ENCODE measurements at regions not wholly inside any gene's neighbourhood (a gene's known extent, or its start where the extent isn't known, plus 50 kb on each side); places are given as distances from the start of the nearest gene placed in this dataset.

- no peaks in the 10 kb centered on the region for H3K4me1 Mint-ChIP-seq (ENCODE audit: low read depth)
- H3K27ac Mint-ChIP-seq = no peak overlapping the region
- H3K27me3 Mint-ChIP-seq = peaks cover 36% of the 10 kb centered on the region
- no peak for DNase-seq (ENCODE audit: low spot score, unreplicated experiment)
- no peaks in the 10 kb centered on the region for H3K9me3 Mint-ChIP-seq (ENCODE audit: low read depth)
- TF ChIP-seq CTCF (IDR thresholded peaks at IDR 0.05; ENCODE audit: unreplicated experiment) = no peak
- H3K4me3 Mint-ChIP-seq (ENCODE audit: low read depth) = no peak overlapping the region
- H3K36me3 Mint-ChIP-seq (ENCODE audit: insufficient read depth) = no peaks in the 10 kb centered on the region
Observed at GRCh38 chr14:101116065-101116464, 212.5 kb upstream of the RTL1 start.

GRCh38 chr14:101116486-101117130, 213.1 kb upstream of the RTL1 start:
- Mint-ChIP-seq H3K9me3 (ENCODE audit: low read depth) (no peaks in the 10 kb centered on the region), H3K27me3 (peaks cover 36% of the 10 kb centered on the region), H3K4me3 (ENCODE audit: low read depth) (no peak overlapping the region), H3K27ac (no peak overlapping the region), H3K36me3 (ENCODE audit: insufficient read depth) (no peaks in the 10 kb centered on the region), H3K4me1 (ENCODE audit: low read depth) (no peaks in the 10 kb centered on the region)
- no peak for DNase-seq (ENCODE audit: low spot score, unreplicated experiment)
- no peak for TF ChIP-seq CTCF (IDR thresholded peaks at IDR 0.05; ENCODE audit: unreplicated experiment)

- no peaks in the 10 kb centered on the region for H3K36me3 Mint-ChIP-seq (ENCODE audit: insufficient read depth)
- no peak overlapping the region for H3K4me3 Mint-ChIP-seq (ENCODE audit: low read depth)
- no peaks in the 10 kb centered on the region for H3K9me3 Mint-ChIP-seq (ENCODE audit: low read depth)
- DNase-seq (ENCODE audit: low spot score, unreplicated experiment) = no peak
- no peak for TF ChIP-seq CTCF (IDR thresholded peaks at IDR 0.05; ENCODE audit: unreplicated experiment)
- no peak overlapping the region for H3K27ac Mint-ChIP-seq
- H3K27me3 Mint-ChIP-seq = peaks cover 36% of the 10 kb centered on the region
- no peaks in the 10 kb centered on the region for H3K4me1 Mint-ChIP-seq (ENCODE audit: low read depth)
Observed at GRCh38 chr14:101117543-101117942, 214.0 kb upstream of the RTL1 start.

- no peak for DNase-seq (ENCODE audit: low spot score, unreplicated experiment)
- H3K27me3 Mint-ChIP-seq = peaks cover 36% of the 10 kb centered on the region
- TF ChIP-seq CTCF (IDR thresholded peaks at IDR 0.05; ENCODE audit: unreplicated experiment) = no peak
Observed at GRCh38 chr14:101118233-101118632, 214.7 kb upstream of the RTL1 start.

GRCh38 chr14:101118746-101119591, 215.4 kb upstream of the RTL1 start:
- Mint-ChIP-seq H3K27ac (no peak overlapping the region), H3K9me3 (ENCODE audit: low read depth) (no peaks in the 10 kb centered on the region), H3K36me3 (ENCODE audit: insufficient read depth) (no peaks in the 10 kb centered on the region), H3K27me3 (peaks cover 36% of the 10 kb centered on the region), H3K4me3 (ENCODE audit: low read depth) (no peak overlapping the region), H3K4me1 (ENCODE audit: low read depth) (no peaks in the 10 kb centered on the region)
- no peak for TF ChIP-seq CTCF (IDR thresholded peaks at IDR 0.05; ENCODE audit: unreplicated experiment)
- DNase-seq (ENCODE audit: low spot score, unreplicated experiment) = no peak

More at GRCh38 chr14:101118233-101118632, 214.7 kb upstream of the RTL1 start:
- Mint-ChIP-seq H3K4me3 (ENCODE audit: low read depth) (no peak overlapping the region), H3K36me3 (ENCODE audit: insufficient read depth) (no peaks in the 10 kb centered on the region), H3K27ac (no peak overlapping the region), H3K4me1 (ENCODE audit: low read depth) (no peaks in the 10 kb centered on the region), H3K9me3 (ENCODE audit: low read depth) (no peaks in the 10 kb centered on the region)

Data from progenitor cell of endocrine pancreas (in vitro differentiated cells).